ENCODE measurements at regions not wholly inside any gene's neighbourhood (a gene's known extent, or its start where the extent isn't known, plus 50 kb on each side); places are given as distances from the start of the nearest gene placed in this dataset.

DNA sequence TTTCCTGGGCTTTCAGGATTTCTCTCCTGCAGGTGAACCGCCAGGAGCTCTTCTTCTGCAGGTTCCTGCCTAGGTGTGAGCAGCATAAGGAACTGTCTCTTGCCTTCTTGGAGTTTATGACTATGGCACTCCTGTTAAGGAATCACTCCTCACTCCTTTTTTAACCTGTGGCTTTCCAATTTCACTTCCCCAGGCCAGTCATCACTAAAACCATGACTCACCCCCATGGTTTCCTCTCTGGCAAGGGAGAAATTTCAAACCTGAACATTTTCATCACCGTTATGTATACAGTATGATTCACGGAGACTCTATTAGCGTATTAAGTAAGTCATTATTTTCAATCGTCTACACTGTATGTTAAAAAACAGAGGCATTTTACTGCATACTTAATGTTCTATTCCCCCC is 78.2 kb upstream of the ARID1B start:
- no peak overlapping the region for H3K4me3 Mint-ChIP-seq
- H3K27me3 Mint-ChIP-seq, result peaks cover 32% of the 10 kb centered on the region
- DNase-seq, result no peak
- H3K4me1 Mint-ChIP-seq (ENCODE audit: low read depth), result peaks cover 22% of the 10 kb centered on the region
- no peak overlapping the region for H3K27ac Mint-ChIP-seq
- no peaks in the 10 kb centered on the region for H3K9me3 Mint-ChIP-seq
- H3K36me3 Mint-ChIP-seq (ENCODE audit: low read depth), result no peaks in the 10 kb centered on the region

DNA sequence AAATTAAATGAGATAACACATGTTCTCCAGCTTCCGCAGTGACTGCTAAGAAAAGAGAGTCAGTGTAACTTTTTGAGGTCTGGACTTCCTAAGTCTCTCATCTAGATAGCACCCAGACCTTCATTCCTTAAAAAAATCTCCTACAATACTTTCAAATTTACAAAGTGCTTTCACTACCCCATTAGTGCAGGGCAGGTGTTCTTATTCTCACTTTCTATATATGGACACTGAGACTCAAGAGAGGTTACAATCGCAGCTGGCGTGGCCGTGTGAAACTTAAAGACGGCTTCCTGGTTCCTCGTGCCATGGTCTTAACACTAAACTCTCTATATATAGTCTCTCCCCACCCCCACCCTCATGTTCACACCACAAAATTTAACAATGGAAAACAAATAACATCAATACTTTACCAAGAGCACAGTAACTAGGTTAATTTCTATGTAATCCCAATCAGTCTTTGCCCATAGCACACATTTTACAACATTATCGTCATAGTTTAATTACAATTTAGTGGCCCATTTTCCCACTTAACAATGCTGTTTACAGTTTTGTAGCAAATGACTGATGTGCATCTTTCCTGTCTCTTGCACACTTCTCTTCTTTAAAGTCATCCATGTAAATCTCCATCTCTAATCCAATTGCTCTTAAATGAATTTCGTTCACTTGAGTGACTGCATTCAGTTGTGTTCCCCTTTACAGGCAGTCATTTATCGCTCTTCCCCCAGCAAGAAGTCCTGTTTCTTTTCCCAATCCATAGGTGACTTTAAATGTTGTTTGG is 78.8 kb upstream of the ARID1B start:
- Mint-ChIP-seq H3K4me1 (ENCODE audit: low read depth) (peaks cover 22% of the 10 kb centered on the region), H3K36me3 (ENCODE audit: low read depth) (no peaks in the 10 kb centered on the region), H3K4me3 (no peak overlapping the region), H3K27ac (no peak overlapping the region), H3K27me3 (peaks cover 32% of the 10 kb centered on the region), H3K9me3 (no peaks in the 10 kb centered on the region)
- no peak for DNase-seq

DNA sequence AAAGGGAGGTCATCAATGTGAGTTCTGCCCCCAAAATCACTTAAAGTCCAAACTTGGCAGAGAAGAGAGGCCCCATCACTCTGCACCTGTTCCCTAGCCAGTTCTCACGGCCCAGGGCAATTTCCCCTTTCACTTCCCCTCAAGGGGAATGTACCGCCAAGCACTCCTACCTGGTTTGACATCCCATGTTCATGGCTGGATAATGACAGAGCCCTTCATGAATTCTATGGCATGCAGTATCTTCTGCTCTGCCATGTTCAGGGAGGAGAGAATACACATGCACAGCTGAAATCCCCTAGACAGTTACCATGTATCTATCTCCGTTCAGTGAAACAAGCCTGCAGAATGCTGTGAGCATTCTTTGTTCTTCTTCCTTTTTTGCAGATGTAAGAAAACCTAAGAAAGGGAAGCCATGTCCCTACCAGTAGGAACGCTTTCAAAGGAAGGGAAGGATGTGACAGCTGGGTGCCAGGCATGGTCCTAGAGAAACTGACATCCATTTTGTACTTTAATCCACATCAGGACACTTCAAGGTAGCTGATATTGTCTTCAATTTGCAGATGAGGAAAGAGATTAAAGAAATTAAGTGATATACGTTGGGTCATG is 79.8 kb upstream of the ARID1B start:
- peaks cover 30% of the 10 kb centered on the region for H3K27me3 Mint-ChIP-seq
- H3K27ac Mint-ChIP-seq, result no peak overlapping the region
- H3K9me3 Mint-ChIP-seq, result no peaks in the 10 kb centered on the region
- no peaks in the 10 kb centered on the region for H3K36me3 Mint-ChIP-seq (ENCODE audit: low read depth)
- H3K4me1 Mint-ChIP-seq (ENCODE audit: low read depth), result peaks cover 22% of the 10 kb centered on the region
- no peak overlapping the region for H3K4me3 Mint-ChIP-seq
- DNase-seq, result no peak

DNA sequence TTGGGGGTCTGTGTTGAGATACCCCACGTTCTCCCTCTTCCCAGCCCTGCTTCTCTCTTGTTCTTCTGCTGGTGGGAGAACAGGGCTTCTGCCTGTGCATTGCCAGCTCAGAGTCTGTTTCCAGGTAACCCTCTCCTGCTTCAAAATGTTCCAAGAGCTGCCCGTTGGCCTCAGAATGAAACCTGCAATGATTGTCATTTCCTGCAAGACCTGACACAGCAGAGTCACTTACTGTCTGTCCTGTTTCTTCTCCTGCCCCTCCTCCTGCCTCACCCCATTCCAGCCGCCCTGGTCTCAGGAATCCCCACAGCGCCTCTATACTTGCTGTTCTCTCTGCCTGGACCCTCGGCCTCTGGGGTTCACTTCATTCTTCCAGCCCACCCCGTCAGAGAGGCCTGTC is 81.4 kb upstream of the ARID1B start:
- H3K36me3 Mint-ChIP-seq (ENCODE audit: low read depth), result no peaks in the 10 kb centered on the region
- DNase-seq, result no peak
- no peak overlapping the region for H3K27ac Mint-ChIP-seq
- H3K4me3 Mint-ChIP-seq, result no peak overlapping the region
- peaks cover 28% of the 10 kb centered on the region for H3K27me3 Mint-ChIP-seq
- peaks cover 32% of the 10 kb centered on the region for H3K4me1 Mint-ChIP-seq (ENCODE audit: low read depth)
- H3K9me3 Mint-ChIP-seq, result no peaks in the 10 kb centered on the region

DNA sequence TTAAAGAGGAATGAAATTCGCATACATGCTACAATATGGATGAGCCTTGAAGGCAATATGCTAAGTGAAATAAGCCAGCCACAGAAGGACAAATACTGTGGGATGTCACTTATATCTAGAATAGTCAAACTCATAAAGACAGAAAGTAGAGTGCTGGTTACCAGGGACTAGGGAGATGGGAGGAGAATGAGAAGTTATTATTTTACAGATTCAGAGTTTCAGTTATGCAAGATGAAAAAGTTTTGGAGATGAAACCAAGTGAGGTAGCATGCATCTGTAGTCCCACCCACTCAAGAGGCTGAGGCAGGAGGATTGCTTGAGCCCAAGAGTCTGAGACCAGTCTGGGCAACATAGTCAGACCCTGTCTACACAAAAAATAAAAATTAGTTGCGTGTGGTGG is 82.5 kb upstream of the ARID1B start:
- Mint-ChIP-seq H3K27me3 (peaks cover 28% of the 10 kb centered on the region), H3K4me3 (no peak overlapping the region), H3K9me3 (no peaks in the 10 kb centered on the region), H3K4me1 (ENCODE audit: low read depth) (peaks cover 34% of the 10 kb centered on the region), H3K36me3 (ENCODE audit: low read depth) (no peaks in the 10 kb centered on the region), H3K27ac (no peak overlapping the region)
- DNase-seq, result no peak

DNA sequence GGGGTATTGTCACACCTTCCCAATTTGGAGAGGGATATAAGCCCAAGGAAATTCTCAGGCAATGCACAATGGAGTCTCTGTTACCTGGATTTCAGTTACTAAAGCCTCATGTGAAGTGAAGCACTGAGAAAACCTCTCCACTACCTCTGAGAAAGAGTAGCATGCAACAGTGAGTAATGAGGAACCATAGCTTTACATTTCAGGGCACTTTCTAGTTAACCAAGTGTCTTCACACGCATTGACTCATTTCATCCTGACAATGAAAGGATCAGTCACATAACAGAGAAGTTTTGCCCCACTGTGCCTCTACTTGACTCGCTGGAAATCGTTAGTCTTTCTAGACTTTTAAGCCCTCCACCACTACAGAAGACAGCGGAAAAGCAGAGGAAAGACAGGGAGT is 86.2 kb upstream of the ARID1B start:
- no peak for DNase-seq
- Mint-ChIP-seq H3K9me3 (no peaks in the 10 kb centered on the region), H3K36me3 (ENCODE audit: low read depth) (peaks cover 4% of the 10 kb centered on the region), H3K4me3 (no peak overlapping the region), H3K27ac (no peak overlapping the region), H3K27me3 (peaks cover 4% of the 10 kb centered on the region), H3K4me1 (ENCODE audit: low read depth) (peaks cover 36% of the 10 kb centered on the region)

DNA sequence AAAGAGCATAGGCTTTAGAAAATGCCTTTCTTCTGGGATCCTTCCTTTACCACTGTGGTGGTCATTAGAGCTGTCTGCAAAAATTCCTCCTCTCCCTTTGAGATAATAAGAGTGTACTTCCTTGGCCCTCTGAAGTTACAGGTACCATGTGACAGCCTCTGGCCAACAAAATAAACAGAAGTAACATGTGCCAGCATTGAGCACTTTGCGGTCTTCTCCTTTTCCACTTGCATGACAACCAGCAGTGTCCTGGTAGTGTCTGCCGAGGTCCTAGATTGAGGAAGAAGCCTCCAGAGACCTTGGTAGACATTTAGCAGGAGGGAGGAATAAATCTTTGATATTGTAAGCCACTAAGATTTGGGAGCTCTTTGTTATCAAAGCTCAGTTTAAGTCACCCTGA is 87.5 kb upstream of the ARID1B start:
- Mint-ChIP-seq H3K27ac (no peak overlapping the region), H3K36me3 (ENCODE audit: low read depth) (peaks cover 4% of the 10 kb centered on the region), H3K27me3 (no peaks in the 10 kb centered on the region), H3K9me3 (no peaks in the 10 kb centered on the region), H3K4me1 (ENCODE audit: low read depth) (peaks cover 38% of the 10 kb centered on the region), H3K4me3 (no peak overlapping the region)
- DNase-seq, result no peak

GRCh38 chr6:156688620-156688971 is 88.6 kb upstream of the ARID1B start:
- H3K9me3 Mint-ChIP-seq, result no peaks in the 10 kb centered on the region
- peaks cover 36% of the 10 kb centered on the region for H3K4me1 Mint-ChIP-seq (ENCODE audit: low read depth)
- H3K36me3 Mint-ChIP-seq (ENCODE audit: low read depth), result peaks cover 4% of the 10 kb centered on the region
- H3K27ac Mint-ChIP-seq, result peak overlapping the region; percentile 78
- H3K4me3 Mint-ChIP-seq, result peak overlapping the region; percentile 70
- no peak for DNase-seq
- no peaks in the 10 kb centered on the region for H3K27me3 Mint-ChIP-seq

GRCh38 chr6:156687789-156688619 is 89.2 kb upstream of the ARID1B start:
- Mint-ChIP-seq H3K27ac (peak overlapping the region; percentile 78), H3K4me1 (ENCODE audit: low read depth) (peaks cover 36% of the 10 kb centered on the region), H3K27me3 (no peaks in the 10 kb centered on the region), H3K36me3 (ENCODE audit: low read depth) (peaks cover 4% of the 10 kb centered on the region), H3K9me3 (no peaks in the 10 kb centered on the region), H3K4me3 (peak overlapping the region; percentile 70)
- DNase-seq, result no peak

DNA sequence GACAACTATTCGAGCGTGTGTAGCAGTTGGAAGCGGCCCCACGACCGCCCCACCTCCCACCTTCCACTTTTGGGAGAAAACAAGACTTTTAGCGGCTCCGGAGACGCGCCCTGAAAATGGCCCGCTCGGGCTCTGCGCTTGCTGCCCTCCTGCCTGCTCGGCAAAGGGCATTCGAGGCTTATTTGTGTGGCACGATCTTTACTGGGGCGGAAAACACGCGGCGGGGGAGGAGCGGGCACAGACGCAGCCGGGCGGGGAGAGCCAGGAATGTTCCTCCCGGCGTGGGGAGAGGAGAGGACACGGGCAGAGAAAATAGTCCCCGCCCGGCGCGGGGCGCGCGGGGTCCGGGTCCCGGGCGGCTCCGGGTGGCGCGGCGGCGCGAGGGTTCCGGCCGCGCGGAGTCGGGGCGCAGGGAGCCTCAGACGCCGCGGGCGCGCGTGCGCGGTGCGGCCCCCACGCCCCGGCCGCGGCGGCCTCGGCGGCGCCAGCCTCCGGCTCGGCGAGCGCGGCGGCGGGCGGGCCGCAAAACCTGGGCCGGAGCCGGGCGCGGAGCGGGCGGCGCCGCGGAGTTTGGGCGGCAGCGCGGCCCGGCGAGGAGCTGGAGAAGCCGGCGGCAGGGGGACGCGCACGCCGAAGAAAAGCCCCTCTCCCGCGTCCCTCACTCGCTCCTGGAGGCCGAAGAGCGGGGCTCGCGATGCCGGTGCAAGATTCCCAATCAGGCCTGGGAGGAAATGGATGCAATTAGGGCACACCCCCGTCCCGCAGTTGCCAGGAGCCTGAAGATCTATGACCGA is 90.0 kb upstream of the ARID1B start:
- no peaks in the 10 kb centered on the region for H3K9me3 Mint-ChIP-seq
- peaks cover 4% of the 10 kb centered on the region for H3K36me3 Mint-ChIP-seq (ENCODE audit: low read depth)
- H3K27me3 Mint-ChIP-seq, result no peaks in the 10 kb centered on the region
- H3K4me3 Mint-ChIP-seq, result peak overlapping the region; percentile 88
- H3K27ac Mint-ChIP-seq, result peak overlapping the region; percentile 93
- H3K4me1 Mint-ChIP-seq (ENCODE audit: low read depth), result peaks cover 36% of the 10 kb centered on the region
- DNase-seq, result peak; percentile 90

GRCh38 chr6:156686301-156686994 is 90.7 kb upstream of the ARID1B start:
- H3K27me3 Mint-ChIP-seq, result no peaks in the 10 kb centered on the region
- peaks cover 4% of the 10 kb centered on the region for H3K36me3 Mint-ChIP-seq (ENCODE audit: low read depth)
- peak overlapping the region; percentile 88 for H3K4me3 Mint-ChIP-seq
- peak overlapping the region; percentile 93 for H3K27ac Mint-ChIP-seq
- no peaks in the 10 kb centered on the region for H3K9me3 Mint-ChIP-seq
- DNase-seq, result no peak
- H3K4me1 Mint-ChIP-seq (ENCODE audit: low read depth), result peaks cover 32% of the 10 kb centered on the region

- H3K9me3 Mint-ChIP-seq, result no peaks in the 10 kb centered on the region
- no peak for DNase-seq
- H3K4me3 Mint-ChIP-seq, result peak overlapping the region; percentile 88
- no peaks in the 10 kb centered on the region for H3K27me3 Mint-ChIP-seq
- H3K27ac Mint-ChIP-seq, result peak overlapping the region; percentile 93
- H3K36me3 Mint-ChIP-seq (ENCODE audit: low read depth), result peaks cover 4% of the 10 kb centered on the region
- H3K4me1 Mint-ChIP-seq (ENCODE audit: low read depth), result peaks cover 27% of the 10 kb centered on the region
Measured at GRCh38 chr6:156685823-156686222, 91.4 kb upstream of the ARID1B start.

DNA sequence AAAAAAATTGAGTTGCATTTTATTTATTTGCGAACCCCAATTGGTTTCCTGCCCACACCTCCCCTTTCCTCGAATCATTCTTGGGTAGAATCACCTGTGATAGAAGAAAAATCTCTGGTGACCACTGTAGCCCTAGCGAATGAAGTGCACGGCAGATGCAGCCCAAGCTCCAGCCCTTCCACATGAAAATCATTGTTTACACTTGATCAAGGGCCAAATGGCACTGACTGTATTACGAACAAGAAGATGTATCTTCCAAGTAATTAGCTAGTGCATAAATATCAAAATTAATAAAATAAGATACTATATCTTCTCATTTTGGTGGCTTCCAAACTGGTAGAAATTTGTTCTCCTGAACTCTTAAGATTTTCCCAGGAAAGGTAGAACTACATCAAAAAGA is 93.4 kb upstream of the ARID1B start:
- Mint-ChIP-seq H3K36me3 (ENCODE audit: low read depth) (peaks cover 4% of the 10 kb centered on the region), H3K27ac (no peak overlapping the region), H3K9me3 (no peaks in the 10 kb centered on the region), H3K27me3 (no peaks in the 10 kb centered on the region), H3K4me3 (no peak overlapping the region), H3K4me1 (ENCODE audit: low read depth) (peaks cover 24% of the 10 kb centered on the region)
- no peak for DNase-seq

DNA sequence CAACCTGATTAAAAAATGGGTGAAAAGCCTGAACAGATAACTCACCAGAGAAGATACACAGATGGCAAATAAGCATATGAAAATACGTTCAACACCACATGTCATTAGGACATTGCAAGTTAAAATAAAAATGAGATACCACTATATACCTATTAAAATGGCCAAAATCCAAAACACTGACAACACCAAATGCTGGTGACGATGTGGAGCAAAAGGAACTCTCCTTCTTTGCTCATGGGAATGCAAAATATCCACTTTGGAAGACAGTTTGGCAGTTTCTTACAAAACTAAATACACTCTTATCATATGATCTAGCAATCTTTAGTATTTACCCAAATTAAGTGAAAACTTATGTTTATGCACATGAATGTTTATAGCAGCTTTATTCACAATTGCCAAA is 100.5 kb upstream of the ARID1B start:
- Mint-ChIP-seq H3K36me3 (ENCODE audit: low read depth) (no peaks in the 10 kb centered on the region), H3K9me3 (peaks cover 22% of the 10 kb centered on the region), H3K4me3 (no peak overlapping the region), H3K27ac (no peak overlapping the region), H3K27me3 (peaks cover 8% of the 10 kb centered on the region), H3K4me1 (ENCODE audit: low read depth) (no peaks in the 10 kb centered on the region)
- DNase-seq, result no peak

All from activated T-cell treated with anti-CD3 and anti-CD28 coated beads, Interleukin-2, amount 50 U/mL, for 24 hours (primary cell).